MCF 10A (cell line): ENCODE measurements at regions not wholly inside any gene's neighbourhood (a gene's known extent, or its start where the extent isn't known, plus 50 kb on each side); places are given as distances from the start of the nearest gene placed in this dataset.

Experiments
- BruUV-seq: library from RNA; stranded (reverse); fragments of 400-500 nt; replicated peaks from 2 replicates; lab custom pipeline; 2021; lab: Mats Ljungman, UMichigan
- CTCF ChIA-PET: fragments of 300-600 bp; sonication (Branson Sonifier 250); formaldehyde crosslinking; extraction: SDS; loops from one replicate; lab custom pipeline; 2021; ENCODE audit warnings: antibody characterized with exemption, inconsistent platforms; lab: Yijun Ruan, JAX
- POLR2A ChIA-PET: fragments of 300-600, 350-650 bp; sonication (Branson Sonifier 250); formaldehyde crosslinking; extraction: SDS; loops from one replicate; lab custom pipeline; 2020; ENCODE audit warnings: antibody characterized with exemption, inconsistent platforms; lab: Yijun Ruan, JAX
- DNase-seq: peaks from one replicate; pipeline ENCODE4 v3.0.0-alpha.2; 2018; ENCODE audit not compliant: unreplicated experiment
- H3K27ac Mint-ChIP-seq: one replicate; pipeline ENCODE4 v1.8.0; 2022; ENCODE audit warnings: mild to moderate bottlenecking, low read depth, mixed read lengths; ENCODE audit not compliant: unreplicated experiment
- H3K27me3 Mint-ChIP-seq: one replicate; pipeline ENCODE4 v1.8.0; 2022; ENCODE audit warnings: mixed read lengths; ENCODE audit not compliant: insufficient read depth, unreplicated experiment
- H3K36me3 Mint-ChIP-seq: one replicate; pipeline ENCODE4 v1.8.0; 2022; ENCODE audit warnings: mild to moderate bottlenecking, moderate library complexity, mixed read lengths; ENCODE audit not compliant: insufficient read depth, unreplicated experiment
- H3K4me1 Mint-ChIP-seq: one replicate; pipeline ENCODE4 v1.8.0; 2022; ENCODE audit warnings: mixed read lengths; ENCODE audit not compliant: insufficient read depth, unreplicated experiment
- H3K4me3 Mint-ChIP-seq: one replicate; pipeline ENCODE4 v1.8.0; 2022; ENCODE audit warnings: mild to moderate bottlenecking, moderate library complexity, mixed read lengths; ENCODE audit not compliant: unreplicated experiment
- H3K9me3 Mint-ChIP-seq: one replicate; pipeline ENCODE4 v1.8.0; 2022; ENCODE audit warnings: mixed read lengths; ENCODE audit not compliant: unreplicated experiment
- intact Hi-C: fragments of 100-400 bp; cut with micrococcal nuclease; formaldehyde crosslinking; loops from 2 replicates; pipeline ENCODE4 v1.14.1; 2022
- TF ChIP-seq, protein P1 (sequence below): fragments of 200-600 bp; IDR thresholded peaks from one replicate; pipeline ENCODE4 v1.8.0; 2022; ENCODE audit warnings: antibody characterized with exemption, mild to moderate bottlenecking; ENCODE audit not compliant: unreplicated experiment

DNA sequence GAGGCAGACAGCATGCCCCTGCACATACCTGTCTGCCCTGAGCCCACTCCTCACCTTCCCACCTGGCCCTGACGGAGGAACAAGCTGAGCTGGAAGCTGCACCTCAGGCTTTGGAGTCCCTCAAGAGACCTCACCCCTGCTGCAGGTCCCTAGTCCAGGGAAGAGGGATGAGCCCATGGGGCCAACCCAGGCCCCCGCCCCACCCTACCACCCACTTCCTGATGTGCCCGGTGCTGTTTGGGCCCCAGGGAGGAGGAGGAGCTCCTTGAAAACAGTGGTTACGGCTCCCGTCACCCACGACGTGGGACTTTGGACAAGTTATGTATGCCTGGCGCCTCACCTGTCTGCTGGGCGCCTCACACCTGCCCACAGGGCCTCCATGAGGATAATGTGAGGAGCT is 250.2 kb downstream of the NPHP4 start:
- no peaks in the 10 kb centered on the region for H3K36me3 Mint-ChIP-seq
- H3K27me3 Mint-ChIP-seq: no peaks in the 10 kb centered on the region
- TF ChIP-seq, protein P1, sequence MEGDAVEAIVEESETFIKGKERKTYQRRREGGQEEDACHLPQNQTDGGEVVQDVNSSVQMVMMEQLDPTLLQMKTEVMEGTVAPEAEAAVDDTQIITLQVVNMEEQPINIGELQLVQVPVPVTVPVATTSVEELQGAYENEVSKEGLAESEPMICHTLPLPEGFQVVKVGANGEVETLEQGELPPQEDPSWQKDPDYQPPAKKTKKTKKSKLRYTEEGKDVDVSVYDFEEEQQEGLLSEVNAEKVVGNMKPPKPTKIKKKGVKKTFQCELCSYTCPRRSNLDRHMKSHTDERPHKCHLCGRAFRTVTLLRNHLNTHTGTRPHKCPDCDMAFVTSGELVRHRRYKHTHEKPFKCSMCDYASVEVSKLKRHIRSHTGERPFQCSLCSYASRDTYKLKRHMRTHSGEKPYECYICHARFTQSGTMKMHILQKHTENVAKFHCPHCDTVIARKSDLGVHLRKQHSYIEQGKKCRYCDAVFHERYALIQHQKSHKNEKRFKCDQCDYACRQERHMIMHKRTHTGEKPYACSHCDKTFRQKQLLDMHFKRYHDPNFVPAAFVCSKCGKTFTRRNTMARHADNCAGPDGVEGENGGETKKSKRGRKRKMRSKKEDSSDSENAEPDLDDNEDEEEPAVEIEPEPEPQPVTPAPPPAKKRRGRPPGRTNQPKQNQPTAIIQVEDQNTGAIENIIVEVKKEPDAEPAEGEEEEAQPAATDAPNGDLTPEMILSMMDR: no peak
- intact Hi-C loops: no loop called here
- no peaks in the 10 kb centered on the region for H3K9me3 Mint-ChIP-seq
- H3K4me1 Mint-ChIP-seq: peaks cover 6% of the 10 kb centered on the region
- no peak for DNase-seq
- no TSS peak for BruUV-seq
- ChIA-PET CTCF (interaction anchor here (0.9 to 1.8 kb wide), 3 partner anchors 104 to 233 kb away, joined by 4 to 8 read pairs (median 4); no protein-coding TSS in a partner anchor), POLR2A (no interaction called here)
- no peak overlapping the region for H3K27ac Mint-ChIP-seq
- no peak overlapping the region for H3K4me3 Mint-ChIP-seq

DNA sequence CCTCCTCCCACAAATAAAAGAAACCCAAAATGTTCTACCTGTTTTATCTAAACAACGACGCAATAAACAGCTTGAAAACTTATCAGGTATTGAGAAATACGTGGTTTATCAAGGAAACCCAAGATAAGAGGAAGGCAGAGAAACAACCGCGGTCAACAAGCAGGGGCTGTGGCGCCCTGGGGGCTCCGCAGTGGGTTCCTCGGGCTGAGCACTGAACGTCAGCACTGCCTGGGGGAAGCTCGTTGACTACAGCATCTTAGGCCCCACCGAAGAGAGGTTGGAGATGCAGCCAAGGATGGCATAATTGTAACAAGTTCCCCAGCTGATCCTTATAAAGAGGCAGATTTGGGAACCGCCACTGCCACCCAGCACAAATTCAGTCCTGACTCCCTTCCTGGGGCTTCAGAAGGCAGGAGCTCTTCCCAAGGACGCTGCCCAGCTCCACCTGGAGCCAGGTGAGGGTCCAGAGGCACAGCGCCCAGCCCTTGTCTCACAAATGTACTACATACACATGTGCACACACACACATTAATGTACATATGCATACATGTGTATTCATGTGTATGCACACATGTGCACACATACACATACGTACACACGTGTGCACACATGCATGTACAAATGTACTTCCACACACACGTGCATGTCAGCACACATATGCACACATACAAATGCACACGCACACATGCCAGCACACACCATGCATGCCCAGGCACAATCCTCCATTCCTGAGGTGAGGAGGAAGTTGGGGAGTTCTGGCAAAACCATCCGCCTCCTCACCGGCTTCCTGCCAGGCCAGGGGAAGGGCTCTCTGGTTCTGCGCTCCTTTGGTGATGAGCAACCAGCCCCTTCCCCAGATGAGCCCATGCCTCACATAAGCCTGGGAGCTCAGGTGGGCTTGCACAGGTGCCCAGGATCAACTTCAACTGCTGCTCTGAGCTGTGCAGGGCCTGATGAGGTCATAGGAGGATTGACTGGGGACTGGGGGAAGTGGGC is 251.1 kb downstream of the NPHP4 start:
- H3K9me3 Mint-ChIP-seq: no peaks in the 10 kb centered on the region
- no peaks in the 10 kb centered on the region for H3K36me3 Mint-ChIP-seq
- no TSS peak for BruUV-seq
- CTCF ChIA-PET: interaction anchor here (0.6 to 2.0 kb wide), 6 partner anchors 11 to 232 kb away, joined by 3 to 11 read pairs (median 4); no protein-coding TSS in a partner anchor
- H3K4me3 Mint-ChIP-seq: no peak overlapping the region
- intact Hi-C loops: no loop called here
- POLR2A ChIA-PET: no interaction called here
- no peak overlapping the region for H3K27ac Mint-ChIP-seq
- peaks cover 6% of the 10 kb centered on the region for H3K4me1 Mint-ChIP-seq
- TF ChIP-seq, protein P1: no peak
- no peaks in the 10 kb centered on the region for H3K27me3 Mint-ChIP-seq
- DNase-seq: no peak

DNA sequence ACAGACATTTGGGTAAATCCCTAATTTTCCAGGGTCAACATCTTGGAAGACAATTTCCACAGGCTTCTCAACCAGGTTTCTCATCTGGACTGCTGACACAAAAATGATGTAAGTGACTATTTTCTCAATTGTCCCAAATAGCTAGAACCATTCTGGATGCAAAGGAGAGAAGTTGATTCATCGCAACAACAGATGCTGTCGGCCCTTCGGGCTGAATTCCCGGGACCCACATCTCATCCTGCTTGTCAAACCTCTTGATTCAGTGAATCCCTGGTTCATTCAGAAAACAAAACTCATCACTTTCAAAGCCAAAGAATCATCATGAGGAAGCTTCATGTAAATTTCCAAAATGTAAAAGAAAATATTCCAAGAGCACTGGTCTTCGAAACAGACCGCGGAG is 251.8 kb downstream of the NPHP4 start:
- H3K27ac Mint-ChIP-seq: no peak overlapping the region
- ChIA-PET POLR2A (no interaction called here), CTCF (interaction anchor here (0.6 to 2.0 kb wide), 4 partner anchors 12 to 230 kb away, joined by 3 to 11 read pairs (median 6); no protein-coding TSS in a partner anchor)
- H3K4me1 Mint-ChIP-seq: peaks cover 6% of the 10 kb centered on the region
- BruUV-seq: no TSS peak
- H3K9me3 Mint-ChIP-seq: no peaks in the 10 kb centered on the region
- TF ChIP-seq, protein P1: no peak
- H3K27me3 Mint-ChIP-seq: no peaks in the 10 kb centered on the region
- no peak overlapping the region for H3K4me3 Mint-ChIP-seq
- intact Hi-C loops: no loop called here
- H3K36me3 Mint-ChIP-seq: no peaks in the 10 kb centered on the region
- no peak for DNase-seq

DNA sequence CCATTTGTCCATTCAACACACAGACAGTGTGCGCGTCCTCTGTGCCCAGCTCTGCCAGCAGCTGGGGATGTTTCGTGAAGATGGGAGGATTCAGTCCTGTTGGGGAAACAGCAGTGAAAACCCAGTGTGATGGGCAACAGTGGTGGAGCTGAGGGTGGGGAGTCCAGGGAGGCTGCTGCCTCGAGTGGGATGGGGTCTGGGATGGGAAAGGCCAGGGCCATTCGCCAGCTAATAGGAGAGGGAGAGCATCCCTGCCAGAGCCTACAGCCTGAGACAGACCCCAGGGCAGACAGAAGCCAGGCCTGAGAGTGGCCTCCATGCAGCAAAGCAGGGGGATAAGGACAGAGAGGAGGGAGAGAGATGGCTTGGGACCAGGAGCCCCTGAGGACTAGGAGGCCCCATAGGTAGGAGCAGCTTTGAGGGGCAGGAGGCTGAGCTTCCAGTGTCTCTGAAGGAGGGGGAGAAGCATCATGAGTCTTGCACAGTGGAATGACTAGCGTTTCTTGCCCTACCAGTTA is 252.6 kb downstream of the NPHP4 start:
- BruUV-seq: no TSS peak
- Mint-ChIP-seq H3K9me3 (no peaks in the 10 kb centered on the region), H3K4me3 (no peak overlapping the region), H3K36me3 (no peaks in the 10 kb centered on the region), H3K27me3 (no peaks in the 10 kb centered on the region), H3K27ac (no peak overlapping the region), H3K4me1 (peaks cover 3% of the 10 kb centered on the region)
- TF ChIP-seq, protein P1: no peak
- POLR2A ChIA-PET: no interaction called here
- intact Hi-C loops: no loop called here
- DNase-seq: no peak
- CTCF ChIA-PET: interaction anchor here (2.0 kb wide), 2 partner anchors 225 to 230 kb away, joined by 7 to 11 read pairs; no protein-coding TSS in a partner anchor
